GM18507 (cell line): ENCODE measurements at regions not wholly inside any gene's neighbourhood (a gene's known extent, or its start where the extent isn't known, plus 50 kb on each side); places are given as distances from the start of the nearest gene placed in this dataset.

Experiments
- DNase-seq: peaks from one replicate; pipeline ENCODE4 v3.0.0; 2011; ENCODE audit warnings: low read depth; ENCODE audit not compliant: insufficient read length; ENCODE audit errors: extremely low spot score
- FAIRE-seq: peaks from 2 replicates; lab custom pipeline; 2011; peaks lifted over from hg19 to GRCh38; lab: Jason Lieb, UNC

DNA sequence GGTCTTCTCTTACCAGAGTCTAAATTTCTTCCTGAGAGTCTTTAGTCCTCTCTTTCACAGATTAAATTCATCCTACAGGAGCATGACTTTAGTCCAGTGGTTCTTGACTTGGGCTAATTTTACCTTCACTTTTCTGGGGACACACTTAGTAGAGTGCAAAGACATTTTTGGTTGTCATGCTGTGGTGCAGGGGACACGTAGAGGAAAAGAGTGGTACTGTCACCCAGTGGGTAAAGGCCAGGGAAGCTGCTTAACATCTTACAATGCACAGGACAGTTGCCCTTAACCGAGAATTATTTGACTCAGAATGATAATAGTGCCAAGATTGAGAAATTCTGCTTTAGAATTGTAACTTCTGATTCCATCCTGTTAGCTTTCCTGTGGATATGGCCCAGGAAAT lies 772.5 kb upstream of the GRM7 start:
- DNase-seq (no peak), FAIRE-seq (no peak)

DNA sequence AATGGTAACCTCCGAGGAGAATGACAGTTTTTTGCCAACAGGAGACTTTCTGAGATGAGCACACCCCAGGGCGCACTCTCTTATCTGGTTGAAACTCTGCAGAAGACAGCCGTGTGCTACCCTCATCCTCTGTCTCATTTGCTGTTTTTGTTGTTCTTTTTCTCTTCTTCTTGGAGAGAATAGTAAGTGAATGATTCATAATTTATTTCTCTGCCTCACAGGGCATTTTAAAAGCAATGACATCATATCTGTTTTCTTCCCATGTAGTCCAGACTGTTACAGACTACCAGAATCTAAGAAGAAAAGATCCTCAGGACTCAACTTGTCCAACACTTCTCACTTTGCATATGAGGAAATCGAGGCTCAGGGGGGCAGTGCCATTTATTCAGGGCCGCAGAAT lies 771.1 kb upstream of the GRM7 start:
- FAIRE-seq = no peak
- DNase-seq = no peak

- DNase-seq (no peak), FAIRE-seq (no peak)
These were observed 769.7 kb upstream of the GRM7 start for GRCh38 chr3:6091262-6091661.

- no peak for DNase-seq
- FAIRE-seq = no peak
These were observed 765.9 kb upstream of the GRM7 start for GRCh38 chr3:6095006-6095405.

GRCh38 chr3:6097021-6097420 lies 763.9 kb upstream of the GRM7 start:
- no peak for DNase-seq
- no peak for FAIRE-seq

DNA sequence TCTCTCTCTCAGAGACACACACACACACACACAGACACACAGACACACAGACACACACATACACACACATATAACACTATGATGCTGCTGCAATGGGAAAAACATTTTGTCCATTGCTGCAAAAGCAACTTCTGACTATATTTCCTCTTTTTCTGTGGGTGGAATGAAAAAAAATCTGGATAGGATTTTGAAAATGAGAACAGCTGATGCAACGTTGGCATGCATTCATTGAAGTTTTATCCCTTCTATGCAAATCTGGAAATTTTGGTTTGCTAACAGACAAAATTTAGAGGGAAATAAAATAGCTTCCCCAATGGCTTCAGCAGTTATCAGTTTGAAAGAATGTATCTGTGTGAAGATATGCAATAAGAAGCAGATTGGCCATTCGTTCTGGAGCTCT lies 763.4 kb upstream of the GRM7 start:
- FAIRE-seq (no peak), DNase-seq (no peak)

DNA sequence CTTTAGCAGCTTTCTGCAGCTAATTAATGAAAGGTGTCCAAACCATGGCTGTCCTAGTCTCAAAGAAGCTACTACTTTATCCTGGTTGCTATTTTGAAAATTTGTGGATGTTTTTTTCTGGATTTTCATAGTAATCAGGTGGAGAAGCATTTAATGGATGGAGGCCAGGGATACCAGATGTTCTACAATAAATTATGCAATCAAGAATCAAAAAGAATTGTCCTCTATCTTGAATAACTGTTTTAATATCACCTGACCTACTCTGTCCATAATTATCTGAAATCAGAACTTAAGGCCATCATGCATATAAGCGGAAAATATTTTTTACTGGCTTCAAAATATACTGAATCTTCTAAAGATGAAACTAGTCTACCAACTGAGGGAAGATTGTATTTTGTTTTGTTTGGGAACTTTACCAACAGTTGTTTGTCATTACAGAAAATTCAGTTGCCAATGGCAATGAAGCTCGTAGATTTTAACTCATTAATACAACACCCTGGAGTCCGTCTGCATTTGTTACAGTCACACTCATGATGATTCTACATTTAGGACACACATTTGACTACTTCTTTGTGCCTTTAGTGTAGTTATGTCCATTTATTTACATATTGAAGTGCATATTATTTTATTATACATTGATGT lies 762.3 kb upstream of the GRM7 start:
- DNase-seq = no peak
- no peak for FAIRE-seq

DNA sequence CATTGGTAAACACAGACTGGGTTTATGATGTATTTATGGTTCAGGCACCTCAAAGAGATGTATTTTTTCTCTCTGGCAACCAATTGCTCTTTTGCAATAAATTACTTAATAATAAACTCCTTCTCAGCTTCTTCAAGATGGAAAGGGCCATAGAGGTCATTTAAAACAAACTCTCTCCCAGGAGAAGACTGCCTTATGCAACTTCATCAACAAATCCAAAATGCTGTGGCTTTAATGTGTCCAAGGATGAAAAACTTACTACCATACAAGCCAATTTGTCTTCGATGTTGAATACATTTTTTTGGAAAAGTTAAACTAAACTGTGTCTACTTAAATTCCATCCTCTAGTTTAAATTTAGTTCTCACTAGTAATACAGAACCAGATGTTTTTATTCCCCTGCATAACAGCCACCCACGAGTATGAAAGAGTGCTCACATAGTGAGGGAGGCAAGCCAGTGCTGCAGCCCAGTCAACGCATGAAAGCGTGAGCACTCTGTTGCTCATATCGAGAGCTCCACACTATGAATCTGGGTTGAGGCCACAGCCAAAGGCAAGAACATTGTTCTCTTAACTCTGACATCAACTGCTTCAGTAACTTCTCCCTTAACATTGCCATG lies 761.3 kb upstream of the GRM7 start:
- FAIRE-seq = no peak
- DNase-seq = no peak

DNA sequence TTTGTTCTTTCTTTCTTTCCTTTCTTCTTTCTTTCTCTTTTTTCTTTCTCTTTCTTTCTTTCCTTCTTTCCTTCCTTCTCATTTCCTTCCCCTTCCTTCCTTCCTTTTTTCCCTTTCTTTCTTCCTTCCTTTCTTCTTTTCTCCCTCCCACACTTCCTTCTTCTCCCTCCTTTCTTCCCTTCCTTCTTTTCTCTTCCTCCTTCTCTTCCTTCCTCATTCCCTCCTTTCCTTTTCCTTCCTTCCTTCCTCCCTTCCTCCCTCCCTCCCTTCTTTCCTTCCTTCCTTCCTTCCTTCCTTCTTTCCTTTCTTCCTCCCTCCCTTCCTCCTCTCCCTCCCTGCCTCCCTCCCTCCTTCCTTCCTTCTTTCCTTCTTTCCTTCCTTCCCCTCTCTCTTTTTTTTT lies 755.7 kb upstream of the GRM7 start:
- DNase-seq (no peak), FAIRE-seq (no peak)

DNA sequence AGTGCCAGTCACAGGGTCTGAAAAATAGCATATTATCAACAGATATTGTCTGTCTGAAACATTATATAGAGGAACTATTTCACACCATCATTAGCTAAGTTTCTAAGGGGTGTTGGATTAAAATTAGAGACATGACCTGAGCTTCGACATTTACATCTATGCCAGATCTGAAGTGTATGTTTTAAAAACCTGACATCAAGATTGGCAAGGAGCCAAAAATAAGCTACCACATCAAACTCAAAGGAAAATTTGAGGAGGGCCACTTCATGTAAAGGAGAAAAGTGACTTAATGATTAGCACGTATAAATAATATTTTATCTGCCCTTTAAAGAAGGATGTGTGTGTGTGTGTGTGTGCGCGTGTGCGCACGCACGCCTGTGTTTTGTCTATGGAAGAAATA lies 752.0 kb upstream of the GRM7 start:
- FAIRE-seq = no peak

DNA sequence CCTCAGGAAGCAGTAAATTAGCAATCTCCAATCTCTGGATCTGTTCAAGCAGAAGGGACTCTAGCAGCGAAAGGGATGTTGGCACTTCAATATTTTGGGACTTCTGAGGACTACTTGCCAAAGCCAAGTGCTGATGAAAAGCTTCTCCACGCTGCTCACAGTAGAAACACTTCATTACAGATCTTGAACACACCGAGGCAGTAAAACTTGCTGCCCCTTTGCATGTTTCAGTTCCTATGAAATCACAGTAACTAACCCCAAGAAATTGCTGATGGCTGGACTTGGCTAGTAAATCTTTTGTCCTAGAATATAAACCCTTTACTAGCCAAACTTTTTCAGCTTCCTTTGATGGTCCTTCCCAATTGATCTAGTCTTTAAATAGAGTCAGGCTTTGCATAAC lies 750.5 kb upstream of the GRM7 start:
- FAIRE-seq = no peak
- no peak for DNase-seq

More for the DNA sequence above, 752.0 kb upstream of the GRM7 start:
- no peak for DNase-seq

DNA sequence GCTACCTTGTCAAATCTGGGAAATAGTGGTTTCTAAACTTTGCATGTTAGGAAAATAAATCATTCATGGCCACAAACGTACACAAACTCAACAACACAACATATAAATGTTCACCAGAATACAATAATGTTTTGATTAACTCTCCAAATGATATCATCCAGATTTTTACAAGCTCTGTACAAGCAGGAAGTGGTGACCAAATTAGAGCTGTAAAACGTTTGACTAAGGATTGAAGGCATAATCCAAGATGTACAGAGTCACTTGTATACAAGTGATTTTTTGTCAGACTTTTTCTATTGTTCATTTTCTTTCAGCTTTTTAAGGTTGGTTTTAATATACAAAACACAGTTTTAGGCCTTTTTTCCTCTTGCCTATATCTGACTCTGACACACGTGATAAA lies 748.4 kb upstream of the GRM7 start:
- DNase-seq (no peak), FAIRE-seq (no peak)

DNA sequence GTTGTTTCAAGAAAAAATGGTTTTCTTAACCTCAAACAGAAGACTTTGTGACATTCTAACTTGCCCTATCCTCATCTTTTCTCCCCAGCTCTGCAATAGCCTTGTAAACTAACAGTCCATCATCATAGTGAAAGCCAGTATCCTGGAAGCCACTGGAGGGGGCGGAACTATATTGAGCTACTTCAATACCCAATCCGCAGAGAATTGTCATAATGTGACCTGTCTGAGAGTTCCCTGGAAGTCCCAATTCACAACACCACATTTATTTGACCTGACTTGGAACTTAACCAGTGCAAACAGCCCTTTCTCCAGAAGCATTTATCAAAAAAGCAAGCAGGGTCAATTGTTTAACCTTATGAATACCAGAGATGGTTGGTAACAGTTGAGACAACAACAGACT lies 747.6 kb upstream of the GRM7 start:
- FAIRE-seq = no peak
- DNase-seq = no peak

DNA sequence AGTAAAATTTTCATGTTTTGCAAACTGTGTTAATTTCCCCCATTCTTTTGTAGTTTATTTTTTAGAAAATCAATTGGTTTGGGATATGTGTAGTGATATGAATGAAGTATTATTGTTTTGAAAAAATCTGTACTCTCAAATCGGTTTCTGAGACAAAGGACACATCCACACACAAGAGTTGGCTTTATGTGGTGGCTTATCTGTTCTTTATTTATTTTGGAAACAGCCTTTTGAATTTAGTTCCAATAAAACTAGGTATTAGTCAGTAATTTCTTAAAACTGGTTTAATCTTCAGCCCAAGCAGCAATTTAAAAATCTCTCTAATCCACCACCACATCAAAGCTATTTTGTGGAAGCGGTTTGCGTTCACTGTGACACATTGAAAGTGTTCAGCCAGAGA lies 741.5 kb upstream of the GRM7 start:
- DNase-seq (no peak), FAIRE-seq (no peak)

GRCh38 chr3:6120786-6121185 lies 740.1 kb upstream of the GRM7 start:
- FAIRE-seq (no peak), DNase-seq (no peak)

DNA sequence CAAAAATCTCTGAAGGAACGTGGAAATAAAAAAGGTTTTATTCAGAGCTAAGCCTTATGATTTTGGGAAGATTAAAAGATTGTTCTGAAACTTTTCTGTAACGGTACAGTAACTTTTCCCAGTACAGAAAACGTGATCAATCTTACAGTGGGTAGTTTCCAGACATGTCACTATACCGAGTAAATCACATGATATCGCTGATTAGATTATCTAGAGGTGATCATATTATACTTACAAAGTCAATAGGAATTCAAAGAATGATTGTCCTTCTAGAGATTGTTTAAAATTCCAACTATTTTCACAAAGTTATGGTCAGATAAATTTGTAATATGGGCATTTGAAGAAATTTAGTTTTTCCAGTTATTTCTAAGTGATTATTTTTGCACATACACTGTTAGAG lies 736.0 kb upstream of the GRM7 start:
- no peak for FAIRE-seq
- DNase-seq = no peak

- no peak for FAIRE-seq
- no peak for DNase-seq
These were observed 735.4 kb upstream of the GRM7 start for GRCh38 chr3:6125520-6125919.

DNA sequence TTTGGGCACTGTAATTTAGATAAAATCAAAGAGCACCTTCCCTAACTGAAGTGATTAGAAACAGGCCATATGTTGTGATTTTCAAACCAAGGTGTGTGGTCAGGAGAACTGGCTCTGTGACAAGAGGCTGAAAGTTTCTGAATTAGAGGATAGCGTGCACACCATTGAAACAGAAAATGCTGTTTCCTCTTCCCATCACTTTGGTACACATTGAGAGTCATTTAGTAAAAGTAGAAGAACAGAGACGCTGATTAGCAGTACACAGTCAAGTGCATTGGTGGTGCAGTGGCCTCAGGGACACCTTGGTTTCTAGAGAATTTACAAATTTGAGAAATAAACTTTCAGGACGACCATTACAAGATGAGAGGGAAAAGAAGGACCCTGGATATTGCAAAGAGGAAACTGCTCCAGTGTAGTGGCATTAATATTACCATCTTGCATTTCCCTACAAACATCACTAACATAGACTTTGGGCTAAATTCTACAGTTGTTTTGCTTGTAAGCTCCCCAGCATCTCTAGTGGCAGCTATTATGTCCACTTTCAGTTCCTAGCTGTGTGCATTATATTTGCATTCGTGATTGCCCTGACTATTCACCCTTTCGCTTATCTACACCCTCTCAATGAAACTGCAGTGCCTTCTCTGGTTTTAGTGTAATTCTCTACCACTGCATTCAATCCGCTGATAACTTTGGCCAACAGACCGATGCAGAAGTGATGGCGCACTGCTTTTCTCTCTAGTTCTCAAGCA lies 728.1 kb upstream of the GRM7 start:
- FAIRE-seq (no peak), DNase-seq (no peak)

DNA sequence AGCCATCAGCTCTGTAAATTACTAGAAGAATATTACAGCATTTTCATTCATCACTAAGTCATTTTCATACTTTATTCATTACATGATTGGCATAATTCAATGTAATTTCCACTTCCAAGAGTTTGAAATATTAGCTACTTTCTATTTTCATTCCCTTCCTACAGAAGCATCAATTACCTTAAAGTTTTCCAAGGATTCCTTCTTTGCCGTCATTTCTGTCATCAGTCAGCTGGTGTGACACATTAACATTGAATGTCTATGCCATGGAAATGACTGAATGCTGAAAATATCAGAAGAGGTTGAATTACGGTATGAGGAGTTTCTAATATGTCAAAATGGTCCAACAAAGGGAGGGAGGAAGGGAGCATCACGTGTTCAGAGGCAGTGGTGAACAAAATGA lies 718.2 kb upstream of the GRM7 start:
- DNase-seq (no peak), FAIRE-seq (no peak)

- DNase-seq (no peak), FAIRE-seq (no peak)
These were observed 713.0 kb upstream of the GRM7 start for GRCh38 chr3:6147883-6148282.

DNA sequence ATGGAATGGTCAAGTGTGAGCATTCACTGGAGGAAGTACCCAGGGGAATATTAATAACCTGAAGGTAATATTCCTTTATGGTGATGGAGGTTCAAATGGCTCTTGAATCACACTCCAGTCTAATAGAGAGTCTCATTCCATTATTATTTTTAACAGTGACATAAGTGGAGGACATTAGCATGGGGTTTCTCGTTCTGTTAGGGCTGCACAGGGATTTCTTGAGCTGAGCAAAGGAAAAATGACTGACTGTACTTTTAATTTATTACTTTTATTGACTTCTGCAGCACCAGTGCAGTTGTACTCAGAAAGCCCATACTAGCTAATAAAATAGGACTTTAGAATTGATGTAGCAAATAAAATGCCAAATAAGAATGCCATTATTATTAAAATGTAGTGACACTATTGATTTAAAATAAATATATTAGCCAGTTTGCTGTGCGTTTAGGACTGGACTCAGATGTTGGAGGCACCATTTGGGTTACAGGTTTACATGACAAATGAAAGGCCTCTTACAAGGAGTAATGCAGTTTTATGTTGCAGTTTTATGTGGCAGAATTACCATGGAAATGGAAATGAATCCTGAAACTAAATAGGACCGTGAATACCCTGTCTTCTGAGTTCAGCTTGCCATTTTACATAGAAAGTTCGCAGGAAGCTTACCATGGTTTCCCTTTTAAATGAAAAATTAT lies 705.1 kb upstream of the GRM7 start:
- DNase-seq (no peak), FAIRE-seq (no peak)
